ENCODE measurements at regions not wholly inside any gene's neighbourhood (a gene's known extent, or its start where the extent isn't known, plus 50 kb on each side); places are given as distances from the start of the nearest gene placed in this dataset.

- H3K36me3 ChIP-seq (ENCODE audit: insufficient read depth), result no peaks in the 10 kb centered on the region
- H3K4me3 ChIP-seq (ENCODE audit: low read depth, low read length), result no peak overlapping the region
- no peak overlapping the region for H3K27ac ChIP-seq (ENCODE audit: low read depth)
- 22% methylated on average over 2 of the region's 2 CpGs for WGBS
- DNase-seq (ENCODE audit: extremely low spot score), result no peak
- no peaks in the 10 kb centered on the region for H3K4me1 ChIP-seq (ENCODE audit: insufficient read depth)
Observed at GRCh38 chr6:122524056-122524455, 52.4 kb upstream of the SERINC1 start.

GRCh38 chr6:122530440-122531046 lies 58.9 kb upstream of the SERINC1 start:
- DNase-seq (ENCODE audit: extremely low spot score), result peak; percentile 36
- WGBS, result 0% methylated on average over 1 of the region's 1 CpG

GRCh38 chr6:122548281-122548680 lies 61.9 kb upstream of the PKIB start:
- no peak for DNase-seq (ENCODE audit: extremely low spot score)
- 81% methylated on average over 3 of the region's 3 CpGs for WGBS
- no peaks in the 10 kb centered on the region for H3K4me1 ChIP-seq (ENCODE audit: insufficient read depth)
- H3K4me3 ChIP-seq (ENCODE audit: low read depth, low read length), result no peak overlapping the region
- no peak overlapping the region for H3K27ac ChIP-seq (ENCODE audit: low read depth)
- no peaks in the 10 kb centered on the region for H3K36me3 ChIP-seq (ENCODE audit: insufficient read depth)

More at GRCh38 chr6:122530440-122531046, 58.9 kb upstream of the SERINC1 start:
- no peaks in the 10 kb centered on the region for H3K36me3 ChIP-seq (ENCODE audit: insufficient read depth)
- H3K27ac ChIP-seq (ENCODE audit: low read depth), result no peak overlapping the region
- no peaks in the 10 kb centered on the region for H3K4me1 ChIP-seq (ENCODE audit: insufficient read depth)
- no peak overlapping the region for H3K4me3 ChIP-seq (ENCODE audit: low read depth, low read length)

DNA sequence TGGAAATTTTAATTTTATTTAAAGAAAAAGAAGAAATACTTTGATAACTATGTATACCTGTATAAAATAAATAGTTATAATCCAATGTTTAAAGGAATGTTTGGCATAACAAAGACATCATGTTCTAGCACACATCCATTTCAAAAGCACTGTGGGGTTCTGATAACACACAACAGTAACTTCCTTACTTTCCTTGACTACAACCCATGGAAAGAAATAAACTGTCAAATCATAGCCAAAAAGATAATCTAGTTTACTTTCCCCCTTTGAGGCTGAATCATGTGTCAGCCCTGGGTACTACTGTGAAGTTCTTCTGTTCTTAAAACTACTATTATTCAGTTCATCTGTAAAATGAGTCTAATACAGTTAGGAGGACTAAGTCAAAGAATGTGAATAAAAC lies 61.4 kb upstream of the PKIB start:
- Histone ChIP-seq H3K4me3 (ENCODE audit: low read depth, low read length) (no peak overlapping the region), H3K36me3 (ENCODE audit: insufficient read depth) (no peaks in the 10 kb centered on the region), H3K27ac (ENCODE audit: low read depth) (no peak overlapping the region), H3K4me1 (ENCODE audit: insufficient read depth) (no peaks in the 10 kb centered on the region)
- DNase-seq (ENCODE audit: extremely low spot score), result no peak

- Histone ChIP-seq H3K36me3 (ENCODE audit: insufficient read depth) (no peaks in the 10 kb centered on the region), H3K4me1 (ENCODE audit: insufficient read depth) (no peaks in the 10 kb centered on the region), H3K4me3 (ENCODE audit: low read depth, low read length) (no peak overlapping the region), H3K27ac (ENCODE audit: low read depth) (no peak overlapping the region)
- no peak for DNase-seq (ENCODE audit: extremely low spot score)
- WGBS, result 69% methylated on average over 3 of the region's 3 CpGs
Observed at GRCh38 chr6:122553697-122554096, 56.5 kb upstream of the PKIB start.

GRCh38 chr6:122555561-122555960 lies 54.6 kb upstream of the PKIB start:
- DNase-seq (ENCODE audit: extremely low spot score), result no peak
- no peaks in the 10 kb centered on the region for H3K36me3 ChIP-seq (ENCODE audit: insufficient read depth)
- H3K27ac ChIP-seq (ENCODE audit: low read depth), result no peak overlapping the region
- no peaks in the 10 kb centered on the region for H3K4me1 ChIP-seq (ENCODE audit: insufficient read depth)
- H3K4me3 ChIP-seq (ENCODE audit: low read depth, low read length), result no peak overlapping the region

DNA sequence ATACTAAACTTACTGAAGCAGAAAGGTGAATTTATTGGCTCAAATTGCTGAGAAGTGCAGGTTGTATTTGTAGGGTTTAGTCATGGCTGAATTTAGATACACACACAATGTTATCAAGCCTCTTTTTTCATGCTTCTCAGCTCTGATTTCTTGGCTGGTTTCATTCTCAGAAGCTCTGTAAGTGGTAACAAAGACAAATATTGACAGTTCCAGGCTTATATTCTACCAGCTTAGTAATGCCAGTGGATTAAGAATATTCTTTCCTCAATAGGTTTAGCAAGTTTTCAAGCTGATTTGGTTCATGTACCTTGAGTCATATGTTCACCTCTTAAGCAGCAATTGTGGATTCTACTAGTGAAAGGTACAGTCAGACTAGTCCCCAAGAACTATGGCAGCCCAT lies 52.1 kb upstream of the PKIB start:
- Histone ChIP-seq H3K4me1 (ENCODE audit: insufficient read depth) (no peaks in the 10 kb centered on the region), H3K27ac (ENCODE audit: low read depth) (no peak overlapping the region), H3K4me3 (ENCODE audit: low read depth, low read length) (no peak overlapping the region), H3K36me3 (ENCODE audit: insufficient read depth) (no peaks in the 10 kb centered on the region)
- no peak for DNase-seq (ENCODE audit: extremely low spot score)

All from urinary bladder (tissue), 3 donors.